Loucy (cell line): ENCODE measurements at regions not wholly inside any gene's neighbourhood (a gene's known extent, or its start where the extent isn't known, plus 50 kb on each side); places are given as distances from the start of the nearest gene placed in this dataset.

Experiments
- H2AFZ ChIP-seq: fragments of 200-600 bp; sonication (generic); 2 replicates; pipeline ENCODE4 v1.6.0; 2016; ENCODE audit warnings: antibody characterized with exemption, mild to moderate bottlenecking, low read length, moderate library complexity
- H3F3A ChIP-seq: fragments of 200-600 bp; 2 replicates; pipeline ENCODE4 v1.6.0; 2016; ENCODE audit warnings: antibody characterized with exemption, low read depth, mild to moderate bottlenecking
- H3K27me3 ChIP-seq: fragments of 200-600 bp; sonication (generic); 2 replicates; pipeline ENCODE4 v1.6.1; 2014; ENCODE audit warnings: low read length, mild to moderate bottlenecking; ENCODE audit not compliant: insufficient read depth, poor library complexity, severe bottlenecking
- H3K36me3 ChIP-seq: fragments of 200-600 bp; sonication (generic); 2 replicates; pipeline ENCODE4 v1.6.1; 2016; ENCODE audit warnings: low read length; ENCODE audit not compliant: insufficient read depth
- H3K4me1 ChIP-seq: fragments of 200-600 bp; sonication (generic); 2 replicates; pipeline ENCODE4 v1.5.1; 2014; ENCODE audit warnings: low read length, mild to moderate bottlenecking; ENCODE audit not compliant: insufficient read depth, poor library complexity, severe bottlenecking
- H3K4me2 ChIP-seq: fragments of 200-600 bp; sonication (generic); 2 replicates; pipeline ENCODE4 v1.6.0; 2014; ENCODE audit warnings: antibody characterized with exemption, low read length, low read depth, mild to moderate bottlenecking; ENCODE audit not compliant: poor library complexity, severe bottlenecking
- H3K4me3 ChIP-seq: fragments of 200-600 bp; sonication (generic); 2 replicates; pipeline ENCODE4 v1.5.1; 2014; ENCODE audit warnings: low read length, mild to moderate bottlenecking, mixed read lengths; ENCODE audit not compliant: poor library complexity, severe bottlenecking
- H3K79me2 ChIP-seq: fragments of 200-600 bp; sonication (generic); 2 replicates; pipeline ENCODE4 v1.6.1; 2014; ENCODE audit warnings: low read length; ENCODE audit not compliant: insufficient read depth
- H3K9ac ChIP-seq: fragments of 200-600 bp; sonication (generic); 2 replicates; pipeline ENCODE4 v1.6.0; 2014; ENCODE audit warnings: mild to moderate bottlenecking, low read depth, low read length, moderate library complexity; ENCODE audit not compliant: poor library complexity, severe bottlenecking
- H3K9me2 ChIP-seq: fragments of 200-600 bp; sonication (generic); replicated peaks from 2 replicates; pipeline ENCODE4 v1.6.1; 2016; ENCODE audit warnings: low read depth, low read length, mixed read lengths
- H3K9me3 ChIP-seq: fragments of 200-600 bp; sonication (generic); 2 replicates; pipeline ENCODE4 v1.6.1; 2014; ENCODE audit warnings: mild to moderate bottlenecking, antibody characterized with exemption, low read length, low read depth; ENCODE audit not compliant: insufficient read depth
- H4K20me1 ChIP-seq: fragments of 200-600 bp; sonication (generic); 2 replicates; pipeline ENCODE4 v1.6.0; 2014; ENCODE audit warnings: antibody characterized with exemption, low read length, mild to moderate bottlenecking; ENCODE audit not compliant: insufficient read depth, poor library complexity, severe bottlenecking
- EZH2phosphoT487 ChIP-seq: fragments of 200-600 bp; IDR thresholded peaks from 2 replicates; pipeline ENCODE4 v1.6.1; 2018; ENCODE audit warnings: antibody characterized with exemption, mild to moderate bottlenecking, moderate library complexity, borderline replicate concordance
- TF ChIP-seq, protein P1 (sequence below): fragments of 200-600 bp; sonication (generic); conservative IDR thresholded peaks from 2 replicates; pipeline ENCODE4 v1.5.1; 2014; ENCODE audit warnings: mild to moderate bottlenecking, antibody characterized with exemption, low read length

DNA sequence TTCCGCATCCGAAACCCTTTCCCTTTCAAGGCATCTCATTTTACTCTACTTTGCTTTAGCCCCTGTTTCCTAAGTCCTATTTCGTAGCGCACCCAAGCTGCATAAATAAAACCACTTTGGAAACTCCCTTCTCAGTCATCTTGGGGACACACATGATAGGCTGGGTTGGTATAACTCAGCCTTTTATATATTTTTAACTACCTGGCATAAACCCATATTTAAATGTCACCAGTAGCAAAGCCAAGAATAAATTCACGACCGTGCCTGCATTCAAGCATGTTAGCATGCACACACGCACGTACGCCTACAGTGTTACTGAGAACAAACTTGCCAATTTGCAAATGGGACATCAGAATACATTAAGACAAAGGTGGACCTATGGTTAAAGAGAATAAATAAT is 564.7 kb upstream of the PIK3C3 start:
- H3K4me2 ChIP-seq: no peak overlapping the region
- no peak overlapping the region for H2AFZ ChIP-seq

DNA sequence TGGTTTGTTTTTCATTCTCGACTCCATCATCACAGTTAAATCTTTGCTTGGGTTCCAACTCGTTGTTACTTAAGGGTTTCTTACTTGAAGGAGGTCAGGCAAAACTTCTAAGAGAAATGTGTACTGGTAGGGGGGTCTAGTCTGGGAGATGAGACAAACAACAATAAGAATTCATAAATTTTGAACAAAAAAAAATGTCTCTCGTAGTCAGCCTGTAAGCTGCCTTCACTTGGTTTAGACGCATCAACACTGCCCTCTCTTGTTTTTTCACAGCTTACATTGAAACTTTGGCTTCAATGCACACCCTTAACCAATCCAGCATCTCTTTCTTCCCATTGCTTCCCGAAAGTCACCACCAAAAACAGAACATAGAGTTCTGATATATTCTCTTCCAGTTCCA is 576.4 kb upstream of the PIK3C3 start:
- Histone ChIP-seq H3K4me3 (no peak overlapping the region), H3K9me3 (no peaks in the 10 kb centered on the region), H3K79me2 (no peaks in the 10 kb centered on the region), H2AFZ (no peak overlapping the region), H3K27me3 (no peaks in the 10 kb centered on the region), H3K4me2 (no peak overlapping the region), H3K36me3 (no peaks in the 10 kb centered on the region), H3K9me2 (no peaks in the 10 kb centered on the region), H3K4me1 (no peaks in the 10 kb centered on the region), H3F3A (no peaks in the 10 kb centered on the region), H3K9ac (no peak overlapping the region), H4K20me1 (no peaks in the 10 kb centered on the region)
- TF ChIP-seq, protein P1, sequence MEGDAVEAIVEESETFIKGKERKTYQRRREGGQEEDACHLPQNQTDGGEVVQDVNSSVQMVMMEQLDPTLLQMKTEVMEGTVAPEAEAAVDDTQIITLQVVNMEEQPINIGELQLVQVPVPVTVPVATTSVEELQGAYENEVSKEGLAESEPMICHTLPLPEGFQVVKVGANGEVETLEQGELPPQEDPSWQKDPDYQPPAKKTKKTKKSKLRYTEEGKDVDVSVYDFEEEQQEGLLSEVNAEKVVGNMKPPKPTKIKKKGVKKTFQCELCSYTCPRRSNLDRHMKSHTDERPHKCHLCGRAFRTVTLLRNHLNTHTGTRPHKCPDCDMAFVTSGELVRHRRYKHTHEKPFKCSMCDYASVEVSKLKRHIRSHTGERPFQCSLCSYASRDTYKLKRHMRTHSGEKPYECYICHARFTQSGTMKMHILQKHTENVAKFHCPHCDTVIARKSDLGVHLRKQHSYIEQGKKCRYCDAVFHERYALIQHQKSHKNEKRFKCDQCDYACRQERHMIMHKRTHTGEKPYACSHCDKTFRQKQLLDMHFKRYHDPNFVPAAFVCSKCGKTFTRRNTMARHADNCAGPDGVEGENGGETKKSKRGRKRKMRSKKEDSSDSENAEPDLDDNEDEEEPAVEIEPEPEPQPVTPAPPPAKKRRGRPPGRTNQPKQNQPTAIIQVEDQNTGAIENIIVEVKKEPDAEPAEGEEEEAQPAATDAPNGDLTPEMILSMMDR: no peak
- TF ChIP-seq EZH2phosphoT487: no peak

More for the DNA sequence above, 564.7 kb upstream of the PIK3C3 start:
- TF ChIP-seq, protein P1: no peak
- no peak for TF ChIP-seq EZH2phosphoT487
- H3K79me2 ChIP-seq: no peaks in the 10 kb centered on the region
- no peak overlapping the region for H3K9ac ChIP-seq
- H3K4me3 ChIP-seq: no peak overlapping the region
- H4K20me1 ChIP-seq: no peaks in the 10 kb centered on the region
- H3K9me2 ChIP-seq: no peaks in the 10 kb centered on the region
- no peaks in the 10 kb centered on the region for H3K27me3 ChIP-seq
- H3F3A ChIP-seq: no peaks in the 10 kb centered on the region
- no peaks in the 10 kb centered on the region for H3K9me3 ChIP-seq
- no peaks in the 10 kb centered on the region for H3K4me1 ChIP-seq
- no peaks in the 10 kb centered on the region for H3K36me3 ChIP-seq

DNA sequence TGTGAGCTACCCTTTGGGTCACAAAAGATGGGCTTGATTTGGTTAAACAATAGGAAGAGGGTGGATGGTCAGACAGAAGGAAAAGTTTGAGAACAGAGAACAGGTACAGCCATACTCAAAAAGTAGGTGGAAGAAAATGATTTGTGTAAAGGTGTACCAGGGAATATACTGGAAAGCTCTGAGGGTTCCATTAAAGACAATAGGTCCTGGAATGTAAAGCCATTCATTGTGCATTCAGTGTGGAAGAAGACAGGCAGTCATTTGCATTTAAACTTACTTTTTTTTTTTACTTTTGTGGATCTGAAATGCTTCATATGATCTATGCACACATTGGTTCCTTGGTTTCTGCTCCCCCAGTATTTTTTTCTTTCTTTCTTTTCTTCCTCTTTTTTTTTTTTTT is 581.4 kb upstream of the PIK3C3 start:
- no peaks in the 10 kb centered on the region for H3K4me1 ChIP-seq
- no peaks in the 10 kb centered on the region for H3K9me2 ChIP-seq
- no peaks in the 10 kb centered on the region for H3K79me2 ChIP-seq
- no peak overlapping the region for H3K9ac ChIP-seq
- no peak overlapping the region for H2AFZ ChIP-seq
- TF ChIP-seq EZH2phosphoT487: no peak
- TF ChIP-seq, protein P1: no peak
- no peaks in the 10 kb centered on the region for H3K36me3 ChIP-seq
- H4K20me1 ChIP-seq: no peaks in the 10 kb centered on the region
- H3K4me3 ChIP-seq: no peak overlapping the region
- no peaks in the 10 kb centered on the region for H3K27me3 ChIP-seq
- no peaks in the 10 kb centered on the region for H3F3A ChIP-seq
- H3K4me2 ChIP-seq: no peak overlapping the region
- no peaks in the 10 kb centered on the region for H3K9me3 ChIP-seq
